Epithelial cell of proximal tubule (primary cell): ENCODE measurements at regions not wholly inside any gene's neighbourhood (a gene's known extent, or its start where the extent isn't known, plus 50 kb on each side); places are given as distances from the start of the nearest gene placed in this dataset.

Experiments used
- DNase-seq: peaks from one replicate; pipeline ENCODE4 v3.0.0-alpha.2; 2011; ENCODE audit warnings: low read depth
- H3K4me3 ChIP-seq: 2 replicates; pipeline ENCODE4 v1.5.1; 2011; ENCODE audit warnings: low read depth, mild to moderate bottlenecking, low read length
- CTCF ChIP-seq: conservative IDR thresholded peaks from 2 replicates; pipeline ENCODE4 v1.5.1; 2012; ENCODE audit warnings: low read depth, mild to moderate bottlenecking, low read length

- TF ChIP-seq CTCF = no peak
- DNase-seq = no peak
- no peak overlapping the region for H3K4me3 ChIP-seq
Observed at GRCh38 chr20:41668057-41668749, 50.0 kb upstream of the CHD6 start.
